ENCODE measurements at regions not wholly inside any gene's neighbourhood (a gene's known extent, or its start where the extent isn't known, plus 50 kb on each side); places are given as distances from the start of the nearest gene placed in this dataset.

DNA sequence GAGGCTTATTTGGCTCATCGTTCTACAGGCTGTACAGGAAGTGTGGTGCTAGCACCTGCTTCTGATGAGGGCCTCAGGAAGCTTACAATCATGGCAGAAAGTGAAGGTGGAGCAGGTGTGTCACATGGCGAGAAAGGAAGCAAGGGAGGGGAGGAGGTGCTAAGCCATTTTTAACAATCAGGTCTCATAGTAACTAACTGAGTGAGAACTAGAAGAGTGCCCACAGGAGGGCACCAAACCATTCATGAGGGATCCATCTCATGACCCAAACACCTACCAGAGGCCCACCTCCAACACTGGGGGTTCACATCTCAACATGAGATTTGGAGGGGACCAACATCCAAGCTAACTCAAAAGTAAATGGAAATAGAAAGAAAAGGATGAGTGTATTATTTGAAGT is 78.1 kb downstream of the CXCL12 start:
- TF ChIP-seq, protein P1, sequence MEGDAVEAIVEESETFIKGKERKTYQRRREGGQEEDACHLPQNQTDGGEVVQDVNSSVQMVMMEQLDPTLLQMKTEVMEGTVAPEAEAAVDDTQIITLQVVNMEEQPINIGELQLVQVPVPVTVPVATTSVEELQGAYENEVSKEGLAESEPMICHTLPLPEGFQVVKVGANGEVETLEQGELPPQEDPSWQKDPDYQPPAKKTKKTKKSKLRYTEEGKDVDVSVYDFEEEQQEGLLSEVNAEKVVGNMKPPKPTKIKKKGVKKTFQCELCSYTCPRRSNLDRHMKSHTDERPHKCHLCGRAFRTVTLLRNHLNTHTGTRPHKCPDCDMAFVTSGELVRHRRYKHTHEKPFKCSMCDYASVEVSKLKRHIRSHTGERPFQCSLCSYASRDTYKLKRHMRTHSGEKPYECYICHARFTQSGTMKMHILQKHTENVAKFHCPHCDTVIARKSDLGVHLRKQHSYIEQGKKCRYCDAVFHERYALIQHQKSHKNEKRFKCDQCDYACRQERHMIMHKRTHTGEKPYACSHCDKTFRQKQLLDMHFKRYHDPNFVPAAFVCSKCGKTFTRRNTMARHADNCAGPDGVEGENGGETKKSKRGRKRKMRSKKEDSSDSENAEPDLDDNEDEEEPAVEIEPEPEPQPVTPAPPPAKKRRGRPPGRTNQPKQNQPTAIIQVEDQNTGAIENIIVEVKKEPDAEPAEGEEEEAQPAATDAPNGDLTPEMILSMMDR (IDR thresholded peaks at IDR 0.05): no peak
- TF ChIP-seq POLR2A (IDR thresholded peaks at IDR 0.05): no peak
